Adrenal gland (tissue), 5 donors: ENCODE measurements at regions not wholly inside any gene's neighbourhood (a gene's known extent, or its start where the extent isn't known, plus 50 kb on each side); places are given as distances from the start of the nearest gene placed in this dataset.

Experiments
- CTCF ChIP-seq, 6 experiments: fragments of 450-650 bp in 4 of 6; fragments of 200-600 bp in 2 of 6; sonication (generic) in 1 of 6; IDR thresholded peaks; 1 replicate in 5 of 6; 2 replicates in 1 of 6; pipeline versions ENCODE4 v1.5.1 to v1.8.0; 2016 to 2021; ENCODE audit warnings: antibody characterized with exemption in 6 of 6, mild to moderate bottlenecking in 2 of 6, moderate library complexity in 1 of 6
- POLR2A ChIP-seq, 2 donors: fragments of 450-650 bp; IDR thresholded peaks; one replicate each; pipeline ENCODE4 v1.6.1; 2017; ENCODE audit warnings: antibody characterized with exemption in 2 of 2, mild to moderate bottlenecking in 2 of 2, moderate library complexity in 1 of 2
- donor health status: DM: no; HTN: no; CAD: no.

DNA sequence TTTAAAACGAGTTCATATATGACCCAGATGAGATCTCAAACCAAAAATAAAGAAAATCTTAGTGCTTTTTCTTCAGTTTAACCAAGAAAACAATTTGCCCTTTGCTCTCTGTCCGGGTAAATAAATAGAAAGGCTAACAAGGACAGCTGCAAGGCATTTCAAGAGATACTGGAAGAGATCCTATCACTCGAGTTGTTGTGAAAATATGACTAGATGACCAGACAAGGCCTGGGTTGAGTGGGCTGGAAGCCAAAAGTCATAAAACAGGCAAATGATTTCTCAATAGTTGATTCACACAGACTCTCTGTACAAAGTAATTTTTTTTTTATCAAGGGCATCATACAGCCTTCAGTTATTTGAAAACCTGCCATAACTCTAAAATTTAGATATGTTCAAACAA is 55.9 kb upstream of the AVPR1A start:
- no peak for TF ChIP-seq POLR2A (IDR thresholded peaks at IDR 0.05)
- no peak for TF ChIP-seq CTCF (IDR thresholded peaks at IDR 0.05)
